ENCODE measurements at regions not wholly inside any gene's neighbourhood (a gene's known extent, or its start where the extent isn't known, plus 50 kb on each side); places are given as distances from the start of the nearest gene placed in this dataset.

DNA sequence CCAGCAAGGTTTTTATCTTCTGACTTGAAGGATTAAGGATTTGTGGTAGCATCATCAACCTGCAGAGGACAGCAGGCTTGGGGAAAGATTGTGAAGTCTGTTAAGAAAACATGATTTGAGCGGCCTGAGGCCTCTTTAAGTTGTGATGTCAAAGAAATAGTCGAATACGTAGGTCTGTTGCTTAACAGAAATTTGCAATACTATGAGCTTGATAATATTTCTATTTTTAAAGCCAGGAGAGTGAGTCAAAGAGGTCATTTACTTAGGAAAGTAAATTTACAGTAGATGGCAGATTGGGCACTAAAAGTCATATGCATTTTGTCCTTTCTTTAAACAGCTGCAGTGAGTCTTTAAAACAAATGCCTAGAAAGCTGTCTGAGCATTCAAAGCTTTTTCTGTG, 336.3 kb downstream of the DIPK2A start:
- no peak for FAIRE-seq

DNA sequence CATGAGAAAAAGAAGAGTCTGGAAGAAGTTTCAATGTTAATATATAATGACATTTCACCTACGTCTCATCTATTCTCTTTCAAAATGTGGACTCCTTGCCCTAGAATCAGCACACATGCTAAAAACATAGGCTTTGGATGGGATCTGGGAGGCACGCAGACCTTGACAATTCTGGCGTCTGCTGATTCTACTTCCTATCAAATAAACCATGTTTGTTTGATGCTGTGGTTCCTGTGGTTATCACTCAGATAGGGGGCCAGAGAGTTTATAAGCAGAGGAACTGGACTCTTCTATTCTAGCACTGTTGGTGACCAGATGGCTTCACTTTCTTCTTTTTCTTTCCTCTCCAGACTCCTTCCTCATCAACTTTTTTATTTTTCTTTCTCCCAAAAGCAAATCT, 336.8 kb downstream of the DIPK2A start:
- no peak for FAIRE-seq

DNA sequence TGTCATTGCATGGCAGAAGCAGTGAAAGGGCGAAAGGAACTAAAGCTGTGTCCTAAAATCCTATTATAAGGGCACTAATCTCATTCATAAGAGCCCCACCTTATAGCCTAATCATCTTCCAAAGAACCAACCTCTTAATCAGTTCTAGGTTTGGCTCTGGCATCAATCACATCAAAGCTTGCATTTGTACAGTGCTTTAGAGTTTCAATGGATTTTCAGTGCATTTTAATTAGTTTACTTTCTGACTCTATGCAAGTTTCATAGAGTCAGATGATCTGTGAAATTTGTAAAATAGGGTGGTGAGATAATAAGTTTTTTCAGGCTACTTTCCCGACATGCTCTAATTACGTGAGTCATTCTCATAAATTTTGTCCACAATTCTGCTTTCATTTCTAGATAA, 341.1 kb downstream of the DIPK2A start:
- FAIRE-seq: no peak

DNA sequence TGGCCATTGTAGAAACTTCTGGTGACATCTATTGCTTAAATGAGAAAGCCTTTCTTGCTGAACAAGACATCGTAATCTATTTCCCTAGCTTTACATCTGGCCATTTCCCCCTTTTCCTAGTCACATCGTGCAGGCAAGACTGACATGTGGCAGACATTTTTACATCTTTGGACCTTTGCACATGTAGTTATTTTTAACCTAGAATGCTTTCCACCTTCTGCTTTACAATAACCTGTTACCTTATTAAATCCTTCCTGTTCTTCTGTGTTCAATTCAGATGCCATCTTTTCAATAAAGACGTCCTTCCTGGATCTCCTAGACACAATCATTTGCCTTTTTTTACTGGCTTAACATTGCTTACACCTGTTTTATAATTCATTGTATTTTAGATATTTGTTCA, 343.3 kb downstream of the DIPK2A start:
- FAIRE-seq: no peak

DNA sequence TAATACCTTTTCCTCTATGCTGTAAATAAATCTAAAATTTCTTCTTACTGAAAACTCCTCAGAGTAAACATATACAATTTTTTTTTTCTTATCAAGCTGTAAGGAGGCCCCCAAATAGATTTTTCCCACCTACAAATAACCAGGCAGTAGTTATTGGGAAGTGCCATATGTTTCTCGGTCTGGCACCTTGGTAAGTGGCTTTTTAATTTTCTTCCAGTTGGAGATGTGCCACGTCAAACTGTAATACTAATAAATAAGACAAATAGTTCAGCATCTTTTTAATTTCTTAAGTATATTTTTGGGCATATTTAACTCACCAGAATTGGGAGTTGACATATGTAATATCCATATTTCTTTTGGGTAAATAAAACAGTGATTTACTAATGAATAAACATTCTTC, 346.3 kb downstream of the DIPK2A start:
- no peak for FAIRE-seq

DNA sequence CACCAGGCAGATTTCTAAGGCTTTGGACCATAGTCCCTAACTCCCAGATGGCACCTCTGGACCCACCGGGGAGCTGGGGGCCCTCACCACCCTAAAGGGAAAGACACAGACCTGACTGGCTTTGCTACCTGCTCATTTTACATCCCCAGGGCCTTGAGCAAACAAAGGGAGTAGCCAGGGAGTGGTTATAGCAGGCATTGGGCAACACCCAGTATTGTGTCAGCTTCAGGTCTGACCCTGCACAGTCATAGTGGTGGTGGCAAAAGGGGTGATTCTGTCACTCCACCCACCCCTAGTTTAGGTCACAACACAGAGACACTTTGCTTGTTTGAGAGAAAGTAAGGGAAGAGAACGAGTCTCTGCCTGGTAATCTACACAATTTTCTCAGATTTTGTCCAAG, 352.5 kb downstream of the DIPK2A start:
- no peak for FAIRE-seq

DNA sequence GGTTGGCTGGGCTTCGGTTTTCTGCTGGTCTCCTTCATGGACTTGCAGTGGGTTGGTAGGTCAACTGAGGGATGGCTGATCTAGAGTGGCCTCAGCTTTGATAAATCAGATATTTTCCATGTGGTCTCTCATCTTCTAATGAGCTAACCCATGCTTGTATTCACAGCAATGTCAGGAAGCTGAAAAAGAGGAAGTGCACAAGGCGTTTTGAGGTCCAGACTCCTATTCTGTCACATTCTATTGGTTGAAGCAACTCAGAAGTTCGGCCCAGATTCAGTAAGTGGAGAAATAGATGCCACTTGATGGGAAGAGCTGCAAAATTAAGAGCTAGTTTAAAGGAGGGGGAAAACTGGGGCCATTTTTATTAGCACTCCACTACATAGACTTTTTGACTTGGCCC, 361.2 kb downstream of the DIPK2A start:
- no peak for FAIRE-seq

DNA sequence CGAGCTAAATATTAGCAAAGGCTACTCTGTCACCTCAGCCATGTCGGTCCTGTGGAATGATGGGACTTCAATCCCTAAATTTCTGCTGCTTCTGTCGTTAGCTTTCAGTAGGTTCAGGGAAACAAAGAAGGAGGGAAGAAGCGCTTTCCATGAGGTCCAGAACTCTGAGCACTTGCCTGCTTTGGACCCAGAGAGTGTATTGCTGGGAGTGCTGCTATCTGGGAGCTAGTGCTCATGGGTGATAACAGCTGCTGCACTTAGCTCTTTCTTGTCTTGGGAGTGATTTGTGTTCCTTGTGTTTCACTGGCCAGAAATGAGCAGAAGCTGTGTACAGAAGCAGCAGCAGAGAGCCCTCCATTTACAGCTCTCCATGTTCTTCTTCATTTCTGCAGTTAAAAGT, 369.8 kb downstream of the DIPK2A start:
- no peak for FAIRE-seq

DNA sequence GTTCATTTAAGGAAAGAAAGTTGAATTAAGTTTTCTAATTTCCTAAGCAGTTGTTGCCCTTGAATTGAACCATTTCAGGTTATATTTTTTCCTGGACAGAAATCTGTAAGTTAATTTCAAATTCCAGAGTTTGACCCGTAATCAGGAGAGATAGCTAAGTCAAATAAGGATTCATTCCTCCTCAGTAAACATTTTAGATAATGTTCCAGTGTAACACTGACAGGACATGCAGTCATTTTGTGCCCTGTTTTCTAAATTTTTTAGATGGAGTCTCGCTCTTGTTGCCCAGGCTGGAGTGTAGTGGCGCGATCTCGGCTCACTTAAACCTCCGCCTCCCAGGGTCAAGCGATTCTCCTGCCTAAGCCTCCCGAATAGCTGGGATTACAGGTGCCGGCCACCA, 371.7 kb downstream of the DIPK2A start:
- FAIRE-seq: no peak

DNA sequence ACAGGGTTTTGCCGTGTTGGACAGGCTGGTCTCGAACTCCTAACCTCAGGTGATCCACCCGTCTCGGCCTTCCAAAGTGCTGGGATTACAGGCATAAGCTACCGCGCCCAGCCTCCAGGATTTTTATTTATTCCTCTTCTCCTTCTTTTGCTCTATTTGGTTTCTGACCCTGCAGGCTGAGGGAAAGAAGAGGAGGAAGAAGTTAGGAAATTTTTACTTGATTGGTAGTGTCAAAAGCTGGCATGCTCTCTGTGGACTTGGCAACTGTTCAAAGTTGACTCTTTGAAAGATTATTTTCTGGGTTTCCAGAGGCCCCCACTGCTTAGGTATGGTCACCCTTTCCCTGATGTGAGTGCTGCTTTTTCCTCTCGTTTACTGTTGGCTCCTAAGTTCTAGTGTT, 372.2 kb downstream of the DIPK2A start:
- FAIRE-seq: no peak

DNA sequence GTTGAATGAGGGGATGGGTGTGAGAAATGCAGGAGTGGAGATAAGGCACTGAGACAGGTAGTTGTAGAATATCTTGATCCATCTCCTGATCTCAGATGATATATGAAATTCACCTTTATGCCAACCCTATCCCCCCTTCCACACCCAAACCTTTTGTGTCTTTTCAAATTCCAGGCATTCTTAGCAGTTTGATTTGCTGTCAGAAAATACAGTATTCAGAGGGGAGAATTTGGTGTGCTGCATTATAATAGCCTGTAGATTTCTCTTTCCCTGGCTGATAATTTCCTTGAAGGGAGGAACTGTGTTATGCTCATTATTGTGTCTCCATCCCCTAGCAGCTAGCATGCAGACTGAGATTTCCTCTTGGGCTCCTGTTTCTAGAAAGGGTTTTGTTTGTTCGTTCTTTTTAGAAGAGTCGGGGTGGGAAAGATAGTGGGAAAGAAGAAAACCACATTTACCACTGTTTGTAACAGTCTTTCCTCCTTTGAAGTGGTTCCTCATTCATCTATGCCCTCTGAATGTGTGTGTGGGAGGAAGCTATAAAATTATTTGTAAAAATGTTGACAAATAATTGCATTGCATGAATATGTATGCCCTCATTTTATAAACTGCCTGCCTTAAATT, 373.4 kb downstream of the DIPK2A start:
- no peak for FAIRE-seq

DNA sequence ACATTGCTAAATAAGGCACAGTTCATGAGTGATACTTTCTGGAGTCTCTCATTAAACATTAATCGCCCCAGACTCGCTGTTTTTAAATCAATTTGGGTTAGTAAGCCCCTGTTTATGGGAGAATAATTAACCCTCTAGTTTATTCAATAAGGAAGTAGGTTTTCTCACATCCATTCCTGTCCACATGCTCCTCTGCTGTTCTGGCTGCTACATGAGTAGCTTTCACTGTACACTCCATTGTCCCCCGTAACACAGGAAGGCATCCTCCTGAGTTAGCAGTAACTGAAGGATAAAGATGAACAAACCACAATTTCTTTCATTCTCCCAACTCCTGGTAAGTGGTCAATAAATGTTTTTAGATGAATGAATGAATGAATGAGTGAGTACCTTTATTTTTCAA, 378.5 kb downstream of the DIPK2A start:
- no peak for FAIRE-seq

DNA sequence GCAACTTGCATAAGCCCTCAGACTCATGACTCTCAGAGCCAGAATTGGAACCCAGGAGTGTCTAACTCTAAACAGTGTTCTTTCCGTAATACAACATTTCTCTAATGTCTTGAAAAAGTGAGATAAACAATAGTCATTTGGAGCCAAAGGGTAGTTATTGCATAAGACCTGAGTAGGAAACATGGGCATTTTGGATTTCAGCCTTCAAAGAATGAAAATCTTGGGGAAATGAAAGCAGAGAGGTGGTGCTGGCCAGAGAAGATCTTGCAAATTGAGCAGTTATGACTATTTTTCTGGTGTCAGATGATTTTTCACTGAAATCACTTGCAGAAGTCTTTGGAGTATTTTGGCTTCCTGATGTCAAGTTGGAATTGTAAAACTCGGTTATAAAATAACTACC, 379.4 kb downstream of the DIPK2A start:
- no peak for FAIRE-seq

DNA sequence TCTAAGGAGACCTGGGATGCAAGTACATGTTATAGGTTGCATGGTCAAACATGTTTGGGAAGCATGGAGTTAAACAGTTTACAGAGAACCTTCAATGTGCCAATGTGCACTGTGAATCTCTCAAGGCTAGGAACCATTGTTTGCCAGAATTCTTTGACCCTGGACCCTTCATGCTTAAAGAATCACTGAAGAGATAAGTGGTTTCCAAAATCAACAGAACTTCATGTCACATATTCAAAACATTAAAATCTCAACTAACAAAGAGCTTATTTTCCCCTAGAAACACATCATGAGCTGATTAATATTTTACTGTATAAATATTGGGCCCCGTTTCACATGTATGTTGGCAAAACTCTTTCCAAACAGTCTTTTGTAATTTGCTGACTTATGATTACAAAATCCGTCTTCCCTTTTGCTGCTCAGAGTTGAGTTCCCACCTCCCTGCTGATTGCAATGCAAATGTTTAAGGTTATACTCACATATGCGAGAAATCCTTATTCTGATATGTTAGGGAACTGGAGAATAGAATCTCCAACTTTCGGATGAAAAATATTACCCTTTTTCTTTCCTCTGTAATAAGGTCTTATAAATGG, 380.2 kb downstream of the DIPK2A start:
- no peak for FAIRE-seq

DNA sequence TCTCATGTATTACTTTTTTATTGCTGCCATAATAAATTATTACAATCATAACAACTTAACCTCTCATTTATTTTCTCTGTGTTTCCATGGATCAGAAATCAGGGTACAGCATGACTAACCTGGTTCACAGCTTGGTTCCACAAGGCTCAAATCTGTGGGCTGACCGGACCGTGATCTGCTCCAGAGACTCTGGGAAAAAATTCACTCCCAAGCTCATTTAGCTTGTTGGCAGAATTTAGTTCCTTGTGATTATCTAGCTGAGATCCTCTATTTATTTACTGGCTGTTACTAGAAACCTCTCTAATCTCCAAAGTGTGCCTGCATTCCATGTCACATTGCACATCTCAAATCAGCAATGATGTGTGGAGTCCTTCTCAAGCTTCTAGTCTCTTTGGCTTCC, 386.6 kb downstream of the DIPK2A start:
- FAIRE-seq: no peak

DNA sequence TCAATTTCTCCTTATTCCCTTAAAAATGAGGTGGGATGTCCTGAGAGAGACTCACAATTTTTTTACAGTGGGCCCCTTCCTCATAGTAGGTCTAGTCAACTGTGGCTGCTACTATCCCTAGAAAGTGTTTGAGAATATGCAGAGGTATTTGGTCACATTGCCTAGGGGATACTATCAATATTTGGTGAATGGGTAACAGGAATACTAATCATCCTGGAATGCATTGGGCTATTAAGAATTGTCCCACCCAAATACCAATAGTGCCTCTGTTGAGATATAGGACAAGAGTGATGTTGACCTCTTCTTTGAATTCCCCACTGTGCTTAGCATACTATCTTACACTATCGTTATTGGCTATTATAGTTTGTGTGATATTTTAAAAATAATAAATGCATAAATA, 389.4 kb downstream of the DIPK2A start:
- FAIRE-seq: no peak

DNA sequence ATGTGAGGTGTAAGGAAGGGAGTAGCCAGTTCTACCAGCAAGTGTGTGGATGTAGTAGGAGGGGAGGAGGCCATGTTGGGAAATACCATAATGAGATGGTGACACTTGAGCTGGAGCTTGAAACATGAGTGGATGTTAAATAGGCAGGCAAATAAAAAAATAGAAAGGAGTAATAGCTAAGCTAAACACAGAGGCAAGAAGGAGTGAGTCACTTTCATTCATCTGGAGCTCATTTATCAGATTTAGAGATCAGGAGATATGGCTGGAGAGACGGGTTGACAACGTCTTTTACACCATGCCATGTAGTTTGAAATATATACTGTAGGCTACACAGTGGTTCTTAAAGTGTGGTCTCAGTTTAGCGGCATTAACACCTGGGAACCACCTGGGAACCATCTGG, 390.5 kb downstream of the DIPK2A start:
- FAIRE-seq: no peak

DNA sequence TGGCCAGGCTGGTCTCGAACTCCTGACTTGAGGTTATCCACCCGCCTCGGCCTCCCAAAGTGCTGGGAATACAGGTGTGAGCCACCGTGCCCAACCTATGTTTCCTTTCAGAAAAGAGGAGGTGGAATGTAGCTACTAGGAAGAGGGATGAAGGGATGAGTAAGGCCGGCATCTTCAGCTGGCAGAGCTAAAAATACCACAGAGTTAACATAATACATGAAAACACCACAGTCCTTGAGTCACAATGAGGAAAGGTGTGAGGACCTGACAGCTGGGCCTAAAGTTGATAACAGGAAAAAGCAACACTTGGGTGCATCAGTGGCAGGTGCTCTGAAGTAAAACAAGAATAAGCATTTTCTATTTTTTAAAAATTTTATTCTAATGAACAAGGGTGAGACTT, 392.2 kb downstream of the DIPK2A start:
- no peak for FAIRE-seq

DNA sequence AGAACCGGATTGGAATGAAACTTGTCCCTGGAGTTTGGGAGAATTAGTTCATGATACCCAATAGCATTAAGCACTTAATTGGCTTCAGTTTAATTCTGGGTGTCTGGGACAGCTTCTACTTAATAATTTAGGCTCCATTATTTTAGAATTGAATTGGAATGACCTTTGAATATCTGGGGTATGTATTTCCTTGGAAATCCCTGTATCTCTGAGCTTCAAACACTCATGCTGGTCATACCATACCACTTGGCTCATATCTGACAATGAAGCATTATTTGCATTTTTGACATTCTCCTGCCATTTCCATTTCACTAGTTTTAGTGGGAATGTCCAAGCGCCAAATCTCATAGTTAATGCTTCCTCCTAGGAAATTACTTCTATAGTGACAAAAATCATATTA, 393.1 kb downstream of the DIPK2A start:
- FAIRE-seq: no peak

DNA sequence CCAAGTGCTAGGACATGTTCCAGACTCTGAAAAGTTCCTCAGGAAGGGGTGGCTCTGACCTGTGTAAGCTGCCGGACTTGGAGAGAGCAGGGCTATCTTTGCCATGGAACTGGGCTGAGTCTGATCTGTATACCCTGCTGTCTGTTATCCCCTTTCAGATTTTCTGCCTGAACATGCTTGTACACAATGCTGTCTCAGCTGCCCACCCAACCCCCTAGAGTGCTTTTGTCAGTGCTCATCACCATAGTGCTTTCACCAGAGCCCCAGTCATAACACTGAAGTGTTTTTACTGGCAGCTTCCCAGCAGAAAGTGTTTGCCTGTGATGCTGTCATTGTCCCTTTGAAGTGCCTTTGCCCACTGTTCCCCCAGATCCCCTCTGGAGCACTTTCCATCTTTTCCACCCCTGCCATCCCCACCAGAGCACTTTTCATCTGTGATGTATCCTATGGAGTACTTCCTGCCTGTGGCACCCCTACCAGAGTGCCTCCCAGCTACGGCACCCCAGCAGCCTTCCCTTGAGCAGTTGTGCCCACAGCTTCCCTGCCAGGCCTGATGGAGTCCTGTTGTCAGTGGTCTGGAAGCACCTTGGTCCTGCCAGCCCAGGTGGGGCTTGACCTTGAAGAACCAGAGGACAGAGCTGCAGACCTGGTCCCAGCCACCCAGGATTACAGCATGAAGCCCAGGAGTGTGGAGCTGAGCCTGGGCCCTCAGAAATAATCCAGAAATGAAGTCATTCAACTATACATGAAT, 397.7 kb downstream of the DIPK2A start:
- no peak for FAIRE-seq

DNA sequence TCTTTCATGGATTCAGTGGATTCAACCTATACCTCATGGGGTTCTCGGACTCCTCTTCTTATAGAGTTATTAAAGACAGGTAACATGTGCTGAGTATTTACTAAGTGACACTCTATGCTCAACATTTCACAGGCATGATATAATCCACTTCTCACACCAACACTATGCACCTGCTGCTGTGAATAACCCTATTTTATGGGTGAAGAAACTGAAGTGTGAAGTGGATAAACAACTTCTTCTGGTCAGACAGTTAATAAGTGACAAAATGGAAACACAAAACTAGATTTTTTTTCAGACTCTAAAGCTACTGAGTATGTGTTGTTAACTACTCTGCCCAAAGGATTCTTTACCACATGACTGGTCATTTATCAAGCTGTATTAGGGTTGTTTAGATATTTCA, 403.5 kb downstream of the DIPK2A start:
- FAIRE-seq: no peak

DNA sequence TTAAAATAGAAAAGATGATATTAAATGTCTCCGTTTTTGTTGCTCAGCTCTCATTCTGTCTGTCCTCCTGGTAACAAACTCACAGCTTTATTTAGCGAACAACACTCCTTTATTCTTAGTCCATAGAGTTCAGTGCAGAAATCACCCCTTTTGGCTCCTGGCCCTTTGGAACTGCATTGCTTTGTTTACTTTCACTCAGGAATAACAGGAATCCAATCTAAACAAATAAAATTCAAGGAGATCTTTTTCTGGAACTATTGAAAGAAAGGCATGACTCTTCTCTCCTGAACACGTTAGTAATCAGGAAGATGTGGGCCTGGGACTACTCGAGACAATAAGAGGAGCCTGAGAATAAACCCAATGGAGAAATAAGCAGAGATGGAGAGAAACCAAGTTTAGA, 409.2 kb downstream of the DIPK2A start:
- FAIRE-seq: no peak

DNA sequence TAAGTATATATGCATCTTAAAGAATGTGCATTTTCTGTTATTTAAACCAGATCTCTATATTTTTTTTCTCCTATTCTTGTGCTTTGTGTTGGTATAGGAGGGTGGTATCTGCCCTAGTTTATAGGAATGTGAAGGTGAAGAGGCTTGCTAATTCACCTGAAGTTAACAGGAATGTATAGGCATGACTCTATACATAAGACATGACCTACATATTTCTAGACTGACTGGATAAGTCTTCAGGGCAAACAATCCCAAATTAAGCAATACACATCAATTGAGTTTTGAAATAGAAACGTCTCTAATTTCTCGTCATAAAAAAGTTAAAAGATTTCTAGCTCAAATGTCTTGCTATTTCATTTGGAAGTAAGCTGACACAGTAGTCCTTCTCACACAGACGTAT, 410.0 kb downstream of the DIPK2A start:
- FAIRE-seq: no peak

DNA sequence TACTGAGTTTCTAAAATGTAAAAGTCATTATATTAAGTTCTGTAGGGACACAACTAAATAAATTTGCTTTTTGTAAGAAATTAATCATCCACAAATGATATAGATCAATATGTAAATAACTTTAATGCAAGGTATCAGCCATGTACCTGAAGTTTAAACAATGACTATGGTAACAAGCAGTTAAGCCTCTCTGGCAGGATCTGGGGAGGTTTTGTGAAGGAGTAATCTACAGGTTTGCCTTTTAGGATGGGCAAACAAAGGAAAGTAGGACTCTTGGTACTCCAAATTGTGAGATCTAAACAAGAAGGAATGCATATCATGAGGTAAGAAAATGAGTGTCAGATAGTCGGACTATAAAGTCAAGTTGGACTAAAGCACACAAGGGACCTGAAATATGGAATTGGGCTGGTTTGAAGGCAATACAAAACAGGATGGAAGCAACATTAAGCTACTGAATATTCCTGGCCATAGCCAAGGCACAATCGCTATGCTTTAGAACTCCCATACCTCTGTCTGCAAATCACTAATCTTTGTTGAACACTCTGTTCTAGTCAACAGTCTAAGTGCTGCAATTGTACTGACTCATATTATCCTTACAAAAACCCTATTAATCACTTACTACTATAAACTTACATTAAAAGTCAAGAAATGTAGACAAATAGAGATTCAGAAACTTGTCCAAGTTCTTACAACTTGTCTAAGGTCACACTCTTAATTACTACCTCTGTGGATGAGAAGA, 412.8 kb downstream of the DIPK2A start:
- FAIRE-seq: no peak

All from endometrium (tissue), 2 donors.